H1 (cell line): ENCODE measurements at regions not wholly inside any gene's neighbourhood (a gene's known extent, or its start where the extent isn't known, plus 50 kb on each side); places are given as distances from the start of the nearest gene placed in this dataset.

ENCODE experiments used
- CTCF ChIA-PET: fragments of 300-600 bp; sonication (Branson Sonifier 250); formaldehyde crosslinking; loops from one replicate; lab custom pipeline; 2021; ENCODE audit not compliant: partially characterized antibody; lab: Charles Lee
- POLR2A ChIA-PET: fragments of 300-600 bp; sonication (Branson Sonifier 250); formaldehyde crosslinking; loops from one replicate; lab custom pipeline; 2021; ENCODE audit warnings: inconsistent platforms; ENCODE audit not compliant: partially characterized antibody; lab: Charles Lee
- DNase-seq, 2 experiments: peaks; one replicate each; pipeline versions ENCODE4 v3.0.0 to v3.0.0-alpha.2; 2010 to 2022; ENCODE audit warnings: low spot score in 2 of 2, low read depth in 1 of 2, mixed read lengths in 1 of 2
- FAIRE-seq: peaks from 2 replicates; lab custom pipeline; 2011; peaks lifted over from hg19 to GRCh38; lab: Jason Lieb, UNC
- H2AFZ ChIP-seq: 2 replicates; pipeline ENCODE4 v1.8.1; 2012; ENCODE audit warnings: low read length, inconsistent platforms
- H2AK5ac ChIP-seq: 2 replicates; pipeline ENCODE4 v1.6.1; 2013; ENCODE audit warnings: low read depth, low read length
- H2BK120ac ChIP-seq: replicated peaks from 2 replicates; pipeline ENCODE3; 2013; ENCODE audit warnings: low read depth, low read length, inconsistent platforms
- H2BK12ac ChIP-seq: 2 replicates; pipeline ENCODE4 v1.6.1; 2013; ENCODE audit warnings: low read depth, low read length
- H2BK15ac ChIP-seq: 2 replicates; pipeline ENCODE4 v1.6.1; 2013; ENCODE audit warnings: low read length
- H2BK20ac ChIP-seq: 2 replicates; pipeline ENCODE4 v1.6.1; 2013; ENCODE audit warnings: low read length
- H2BK5ac ChIP-seq: 2 replicates; pipeline ENCODE4 v1.6.1; 2013; ENCODE audit warnings: low read depth, low read length
- H3K14ac ChIP-seq: 2 replicates; pipeline ENCODE4 v1.6.1; 2013; ENCODE audit warnings: inconsistent platforms; ENCODE audit not compliant: insufficient read length
- H3K18ac ChIP-seq: 2 replicates; pipeline ENCODE4 v1.6.1; 2013; ENCODE audit warnings: low read length; ENCODE audit errors: extremely low read depth
- H3K23ac ChIP-seq: 2 replicates; pipeline ENCODE4 v1.6.1; 2013; ENCODE audit warnings: inconsistent platforms; ENCODE audit not compliant: insufficient read length
- H3K23me2 ChIP-seq: 2 replicates; pipeline ENCODE4 v1.6.1; 2013; ENCODE audit warnings: low read depth, low read length
- H3K27ac ChIP-seq: 2 replicates; pipeline ENCODE4 v1.6.1; 2011; ENCODE audit warnings: low read depth, low read length, inconsistent platforms
- H3K27me3 ChIP-seq, 4 experiments: replicated peaks in 1 of 4; 1 replicate in 1 of 4; 2 replicates in 3 of 4; pipeline versions ENCODE4 v1.6.1 to v1.8.1; 2011 to 2013; ENCODE audit warnings: low read length in 3 of 4, mild to moderate bottlenecking in 3 of 4, inconsistent platforms in 2 of 4, mixed read lengths in 2 of 4, moderate library complexity in 1 of 4; ENCODE audit not compliant: control insufficient read depth in 3 of 4, insufficient read depth in 3 of 4; ENCODE audit errors: extremely low read depth in 1 of 4
- H3K36me3 ChIP-seq, 4 experiments: 2 replicates each; pipeline versions ENCODE4 v1.6.1 to v1.8.1; 2011 to 2013; ENCODE audit warnings: mild to moderate bottlenecking in 4 of 4, low read length in 3 of 4, moderate library complexity in 2 of 4, control low read depth in 1 of 4, inconsistent platforms in 1 of 4; ENCODE audit not compliant: insufficient read depth in 4 of 4, control insufficient read depth in 2 of 4
- H3K4ac ChIP-seq: replicated peaks from 2 replicates; pipeline ENCODE3; 2013; ENCODE audit warnings: low read length, low read depth, mixed read lengths, inconsistent platforms; ENCODE audit not compliant: insufficient read length
- H3K4me1 ChIP-seq, 4 experiments: replicated peaks in 1 of 4; 1 replicate in 1 of 4; 2 replicates in 3 of 4; pipeline versions ENCODE4 v1.6.1 to v1.8.1; 2011 to 2013; ENCODE audit warnings: low read length in 3 of 4, inconsistent platforms in 2 of 4, mixed read lengths in 1 of 4; ENCODE audit not compliant: insufficient read depth in 4 of 4, control insufficient read depth in 3 of 4
- H3K4me2 ChIP-seq, 2 experiments: 2 replicates each; pipeline versions ENCODE4 v1.6.1 to v1.8.1; 2011 to 2013; ENCODE audit warnings: low read depth in 2 of 2, low read length in 2 of 2, control low read depth in 1 of 2, inconsistent platforms in 1 of 2, mild to moderate bottlenecking in 1 of 2; ENCODE audit not compliant: insufficient read depth in 1 of 2
- H3K4me3 ChIP-seq, 4 experiments: fragments of 200-600, 300-600 bp in 1 of 4; sonication (generic), shearing (Covaris generic), sonication (Bioruptor Twin) in 1 of 4; 2 replicates each; pipeline versions ENCODE4 v1.5.1 to v1.8.1; 2011 to 2016; ENCODE audit warnings: low read length in 4 of 4, low read depth in 3 of 4, control low read depth in 2 of 4, inconsistent platforms in 2 of 4, mild to moderate bottlenecking in 2 of 4, mixed read lengths in 1 of 4, moderate library complexity in 1 of 4; ENCODE audit not compliant: insufficient read depth in 2 of 4; ENCODE audit errors: extremely low read depth in 1 of 4
- H3K56ac ChIP-seq: replicated peaks from 2 replicates; pipeline ENCODE3; 2013; ENCODE audit warnings: low read depth, mild to moderate bottlenecking, mixed read lengths, low read length, inconsistent platforms; ENCODE audit not compliant: insufficient read length
- H3K79me1 ChIP-seq: 2 replicates; pipeline ENCODE4 v1.6.1; 2013; ENCODE audit warnings: low read depth, low read length, control low read depth
- H3K79me2 ChIP-seq, 2 experiments: 2 replicates each; pipeline versions ENCODE4 v1.6.1 to v1.8.1; 2012 to 2013; ENCODE audit warnings: low read length in 2 of 2, mild to moderate bottlenecking in 2 of 2, inconsistent platforms in 1 of 2; ENCODE audit not compliant: insufficient read depth in 2 of 2, control insufficient read depth in 1 of 2
- H3K9ac ChIP-seq, 4 experiments: replicated peaks in 1 of 4; 1 replicate in 1 of 4; 2 replicates in 3 of 4; pipeline versions ENCODE4 v1.6.1 to v1.8.1; 2011 to 2013; ENCODE audit warnings: low read depth in 3 of 4, low read length in 3 of 4, control low read depth in 2 of 4, mild to moderate bottlenecking in 2 of 4, moderate library complexity in 2 of 4, inconsistent platforms in 1 of 4; ENCODE audit errors: extremely low read depth in 1 of 4
- H3K9me3 ChIP-seq, 2 experiments: 2 replicates each; pipeline versions ENCODE4 v1.6.1 to v1.8.1; 2012 to 2013; ENCODE audit warnings: mild to moderate bottlenecking in 2 of 2, moderate library complexity in 2 of 2, control low read depth in 1 of 2, inconsistent platforms in 1 of 2, low read depth in 1 of 2, low read length in 1 of 2, mixed read lengths in 1 of 2; ENCODE audit not compliant: insufficient read depth in 2 of 2
- H4K20me1 ChIP-seq, 2 experiments: replicated peaks in 1 of 2; 2 replicates each; pipeline versions ENCODE3 to v1.8.1; 2011 to 2013; ENCODE audit warnings: inconsistent platforms in 2 of 2, low read length in 2 of 2, mild to moderate bottlenecking in 1 of 2; ENCODE audit not compliant: insufficient read depth in 2 of 2, control insufficient read depth in 1 of 2
- H4K5ac ChIP-seq: 2 replicates; pipeline ENCODE4 v1.6.1; 2013; ENCODE audit warnings: low read length, low read depth, mixed read lengths, inconsistent platforms; ENCODE audit not compliant: insufficient read length
- H4K8ac ChIP-seq: 2 replicates; pipeline ENCODE4 v1.8.0; 2013; ENCODE audit warnings: mild to moderate bottlenecking, moderate library complexity, low read length, inconsistent platforms; ENCODE audit not compliant: insufficient read depth; ENCODE audit errors: extremely low read depth
- H4K91ac ChIP-seq: replicated peaks from 2 replicates; pipeline ENCODE3; 2013; ENCODE audit warnings: low read length, mixed read lengths, inconsistent platforms; ENCODE audit not compliant: insufficient read length
- ATF2 ChIP-seq: IDR thresholded peaks from 2 replicates; pipeline ENCODE4 v1.6.1; 2012; ENCODE audit warnings: low read length, inconsistent platforms
- BACH1 ChIP-seq: IDR thresholded peaks from 2 replicates; pipeline ENCODE4 v1.6.1; 2012; ENCODE audit warnings: low read length, improper control_type of control experiment
- CBX5 ChIP-seq: fragments of 300-800, 300-1000 bp; sonication (generic); IDR thresholded peaks from 2 replicates; pipeline ENCODE4 v1.7.1; 2016; ENCODE audit warnings: antibody characterized with exemption, low read length, low read depth
- CHD2 ChIP-seq: IDR thresholded peaks from 2 replicates; pipeline ENCODE4 v1.6.1; 2012; ENCODE audit warnings: low read length, improper control_type of control experiment
- EP300 ChIP-seq, 2 experiments: IDR thresholded peaks; 1 replicate in 1 of 2; 2 replicates in 1 of 2; pipeline ENCODE4 v1.6.1; 2011 to 2012; ENCODE audit warnings: low read depth in 2 of 2, low read length in 2 of 2, mild to moderate bottlenecking in 2 of 2, borderline replicate concordance in 1 of 2, inconsistent platforms in 1 of 2, moderate library complexity in 1 of 2
- HDAC2 ChIP-seq, 2 experiments: fragments of 300-600 bp in 1 of 2; sonication (generic) in 1 of 2; IDR thresholded peaks; 2 replicates each; pipeline ENCODE4 v1.6.1; 2011 to 2012; ENCODE audit warnings: low read depth in 2 of 2, low read length in 2 of 2, mild to moderate bottlenecking in 2 of 2, moderate library complexity in 2 of 2, borderline replicate concordance in 1 of 2, inconsistent platforms in 1 of 2
- HDAC6 ChIP-seq: IDR thresholded peaks from one replicate; pipeline ENCODE4 v1.7.1; 2012; ENCODE audit warnings: low read depth, mild to moderate bottlenecking, inconsistent platforms, low read length, moderate library complexity
- JUN ChIP-seq: IDR thresholded peaks from 2 replicates; pipeline ENCODE4 v1.6.1; 2011; ENCODE audit warnings: low read depth, mild to moderate bottlenecking, improper control_type of control experiment, low read length
- KDM5A ChIP-seq: fragments of 200-600 bp; IDR thresholded peaks from 2 replicates; pipeline ENCODE4 v1.7.1; 2012; ENCODE audit warnings: mild to moderate bottlenecking, low read length, inconsistent platforms, mixed read lengths
- MAX ChIP-seq: IDR thresholded peaks from 2 replicates; pipeline ENCODE4 v1.6.1; 2012; ENCODE audit warnings: inconsistent platforms
- NANOG ChIP-seq: IDR thresholded peaks from 2 replicates; pipeline ENCODE4 v1.6.1; 2011; ENCODE audit warnings: low read length, low read depth, mild to moderate bottlenecking, inconsistent platforms; ENCODE audit not compliant: insufficient read depth, poor library complexity, severe bottlenecking
- SIX5 ChIP-seq: IDR thresholded peaks from 2 replicates; pipeline ENCODE4 v1.6.1; 2011; ENCODE audit warnings: mild to moderate bottlenecking, low read depth, low read length
- WGBS, 2 experiments: shearing (Covaris generic) in 1 of 2; methylation state at CpG; one replicate each; pipeline versions ENCODE4 v1.1.6 to v1.1.7; 2013 to 2015; ENCODE audit warnings: low lambda C conversion rate in 2 of 2, mixed read lengths in 2 of 2, inconsistent platforms in 1 of 2, low coverage in 1 of 2, missing lambda C conversion rate in 1 of 2; ENCODE audit not compliant: insufficient replicate concordance in 2 of 2, insufficient coverage in 1 of 2, insufficient read length in 1 of 2; ENCODE audit errors: extremely low coverage in 1 of 2, missing lambda C conversion rate in 1 of 2; 5-methylcytosine and 5-hydroxymethylcytosine counted together

- CTCF ChIA-PET: no interaction called here
- Histone ChIP-seq H2BK5ac (no peak overlapping the region), H3K56ac (no peak overlapping the region), H2BK120ac (no peak overlapping the region), H3K79me2 (no peaks in the 10 kb centered on the region), H4K8ac (no peak overlapping the region), H3K23me2 (no peaks in the 10 kb centered on the region), H3K9ac (no peak overlapping the region), H2BK20ac (no peak overlapping the region), H2BK15ac (no peak overlapping the region; the same call in 1 of the 2 replicates), H3K4me2 (no peak overlapping the region), H2AFZ (no peak overlapping the region), H3K36me3 (no peaks in the 10 kb centered on the region), H3K27ac (no peak overlapping the region), H4K5ac (no peak overlapping the region), H3K4me3 (no peak overlapping the region), H3K23ac (no peak overlapping the region), H3K18ac (no peak overlapping the region), H2BK12ac (no peak overlapping the region; the same call in 1 of the 2 replicates), H3K9me3 (no peaks in the 10 kb centered on the region; a peak in 1 of 4 replicates), H3K4me1 (peaks cover 4 to 17% (median 14%) of the 10 kb centered on the region in 4 experiments), H4K20me1 (no peaks in the 10 kb centered on the region), H3K79me1 (no peaks in the 10 kb centered on the region), H3K14ac (no peak overlapping the region), H2AK5ac (no peak overlapping the region), H4K91ac (no peak overlapping the region), H3K4ac (no peak overlapping the region), H3K27me3 (no peaks in the 10 kb centered on the region)
- DNase-seq (no peak), FAIRE-seq (no peak)
- WGBS, 2 experiments: 96% methylated on average over 4 of the region's 4 CpGs; no CpG with 5 or more reads in 1 of the 2 experiments
- POLR2A ChIA-PET: no interaction called here
- TF ChIP-seq ATF2: no peak
- no peak for TF ChIP-seq KDM5A
- no peak for TF ChIP-seq JUN
- TF ChIP-seq NANOG: no peak
- no peak for TF ChIP-seq CBX5
- no peak for TF ChIP-seq SIX5
- no peak for TF ChIP-seq HDAC2 (IDR thresholded peaks at IDR 0.05; ENCODE audit: borderline replicate concordance in 1 of 2, low read depth in 2 of 2, low read length in 2 of 2)
- no peak for TF ChIP-seq HDAC6
- no peak for TF ChIP-seq BACH1
- TF ChIP-seq MAX: no peak
- no peak for TF ChIP-seq EP300 (IDR thresholded peaks at IDR 0.05; ENCODE audit: borderline replicate concordance in 1 of 2, low read depth in 2 of 2, low read length in 2 of 2)
- no peak for TF ChIP-seq CHD2
Measured at GRCh38 chr3:130835483-130835882, 58.4 kb upstream of the ATP2C1 start.
